ENCODE measurements at regions not wholly inside any gene's neighbourhood (a gene's known extent, or its start where the extent isn't known, plus 50 kb on each side); places are given as distances from the start of the nearest gene placed in this dataset.

- DNase-seq, result no peak
These were observed 144.2 kb downstream of the CXCL12 start for GRCh38 chr10:44240584-44241205.

- DNase-seq, result no peak
These were observed 146.7 kb downstream of the CXCL12 start for GRCh38 chr10:44238212-44238611.

- DNase-seq, result no peak
These were observed 147.4 kb downstream of the CXCL12 start for GRCh38 chr10:44237364-44238049.

GRCh38 chr10:44235363-44235762 is 149.5 kb downstream of the CXCL12 start:
- no peak for DNase-seq

- DNase-seq, result no peak
These were observed 150.4 kb downstream of the CXCL12 start for GRCh38 chr10:44234483-44234875.

DNA sequence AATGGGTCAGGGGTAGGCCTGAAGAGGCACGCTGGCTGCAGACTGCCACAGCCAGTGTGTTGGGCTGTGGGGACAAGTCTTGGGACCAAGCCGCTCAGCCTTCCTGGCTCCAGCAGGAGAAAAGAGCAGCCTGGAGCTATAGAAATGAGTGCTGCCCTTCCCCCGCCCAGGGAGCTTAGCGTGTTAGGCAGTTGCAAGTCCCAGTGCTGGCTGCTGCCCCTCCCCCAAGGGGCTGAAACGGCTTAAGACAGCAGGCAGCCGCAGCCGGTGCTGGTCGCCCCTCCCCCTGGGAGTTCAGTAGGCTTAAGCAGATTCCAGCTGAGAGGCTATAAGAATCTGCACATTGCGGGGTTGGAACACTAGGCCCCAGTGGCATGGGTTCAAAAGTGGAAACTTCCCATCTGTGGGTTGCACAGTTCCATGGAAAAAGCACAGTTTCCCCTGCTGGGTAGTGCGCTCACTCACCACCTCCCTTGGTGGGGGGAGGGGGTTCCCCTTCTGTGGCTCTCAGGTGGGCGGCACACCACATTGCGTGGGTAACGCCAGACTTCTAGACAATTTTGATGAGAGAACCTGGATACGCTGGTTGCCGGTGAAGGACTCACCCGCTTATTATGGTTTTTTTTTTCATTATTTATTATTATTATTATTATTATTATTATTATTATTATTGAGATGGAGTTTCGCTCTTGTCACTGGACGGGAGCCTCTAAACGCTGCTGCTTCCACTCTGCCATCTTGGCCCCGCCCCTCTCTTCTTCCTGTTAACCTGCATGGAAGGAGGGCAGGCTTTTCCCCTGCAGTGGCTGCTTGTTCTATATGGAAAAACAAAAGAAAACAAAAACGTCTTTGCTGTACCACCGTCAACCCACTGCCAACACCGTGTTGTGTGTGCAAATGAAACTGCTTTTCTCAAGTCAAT is 151.1 kb downstream of the CXCL12 start:
- DNase-seq, result no peak

- DNase-seq, result no peak
These were observed 167.6 kb downstream of the CXCL12 start for GRCh38 chr10:44217274-44217820.

DNA sequence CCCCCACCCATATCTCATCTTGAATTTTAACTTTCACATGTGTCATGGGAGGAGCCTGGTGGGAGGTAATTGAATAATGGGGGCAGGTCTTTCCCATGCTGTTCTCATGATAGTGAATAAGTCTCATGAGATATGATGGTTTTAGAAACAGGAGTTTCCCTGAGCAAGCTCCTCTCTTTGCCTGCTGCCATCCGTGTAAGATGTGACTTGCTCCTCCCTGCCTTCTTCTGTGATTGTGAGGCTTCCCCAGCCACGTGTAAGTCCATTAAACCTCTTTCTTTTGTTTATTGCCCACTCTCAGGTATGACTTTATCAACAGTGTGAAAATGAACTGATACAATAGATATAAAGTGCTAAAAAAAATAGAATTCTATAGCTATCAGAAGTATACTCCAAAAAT is 168.8 kb downstream of the CXCL12 start:
- DNase-seq, result no peak

DNA sequence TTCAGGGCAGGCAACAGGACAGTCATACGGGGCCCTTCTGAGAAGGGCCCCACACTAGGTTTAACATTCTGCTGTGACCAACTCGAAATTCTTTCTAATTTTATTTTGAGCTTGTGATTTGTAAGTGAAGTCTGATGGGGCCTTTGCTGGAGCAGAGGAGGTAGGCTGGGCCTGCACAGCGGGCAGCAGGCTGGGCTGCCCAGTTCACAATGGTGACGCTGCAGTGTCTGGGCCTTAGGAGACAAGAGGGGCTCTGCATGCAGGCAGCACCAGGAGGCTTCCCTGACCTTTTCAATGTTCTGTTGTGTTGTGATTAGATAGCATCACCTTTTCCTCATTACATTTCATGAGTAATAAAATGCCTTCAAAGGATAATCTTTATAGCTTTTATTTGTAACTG is 175.1 kb downstream of the CXCL12 start:
- DNase-seq, result no peak

GRCh38 chr10:44207160-44207559 is 177.7 kb downstream of the CXCL12 start:
- DNase-seq, result no peak

- no peak for DNase-seq
These were observed 178.6 kb downstream of the CXCL12 start for GRCh38 chr10:44206127-44206818.

DNA sequence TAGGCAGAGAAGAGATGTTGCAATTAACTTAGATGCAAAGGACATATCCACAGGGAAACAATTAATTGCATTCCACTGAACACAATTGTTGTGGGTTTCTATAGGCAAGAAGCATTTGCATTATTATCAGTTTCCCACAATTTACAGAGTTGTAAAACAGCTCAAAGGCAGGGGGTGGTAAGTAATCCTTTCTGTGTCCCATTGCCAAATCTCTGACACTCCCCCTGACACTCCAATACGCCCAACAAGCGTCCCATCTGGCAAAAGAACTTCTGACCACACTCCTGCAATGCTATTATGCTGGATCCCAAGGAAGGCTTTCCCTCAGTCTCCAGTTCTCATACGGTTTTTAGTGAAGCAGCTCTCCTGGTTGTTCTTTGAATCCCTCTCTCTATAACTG is 179.8 kb downstream of the CXCL12 start:
- no peak for DNase-seq

DNA sequence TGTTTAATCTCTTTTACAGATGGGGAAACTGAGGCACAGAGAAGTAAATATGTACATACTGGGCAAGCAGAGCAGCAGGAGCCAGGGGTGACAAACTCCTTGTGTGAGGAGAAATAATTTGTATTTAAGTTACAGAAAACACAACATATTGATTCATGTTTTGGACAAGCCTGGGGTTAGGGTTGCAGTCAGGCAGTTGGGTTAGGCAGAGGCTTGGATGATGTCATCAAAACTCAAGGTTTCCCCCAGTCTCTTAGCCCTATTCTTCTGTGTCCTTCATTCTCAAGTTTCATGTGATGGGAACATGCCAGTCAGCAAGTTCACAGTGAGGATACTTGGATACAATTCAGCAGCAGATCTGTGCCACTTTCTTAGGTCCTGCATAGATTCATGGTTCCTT is 181.4 kb downstream of the CXCL12 start:
- no peak for DNase-seq

- no peak for DNase-seq
These were observed 181.9 kb downstream of the CXCL12 start for GRCh38 chr10:44202952-44203351.

DNA sequence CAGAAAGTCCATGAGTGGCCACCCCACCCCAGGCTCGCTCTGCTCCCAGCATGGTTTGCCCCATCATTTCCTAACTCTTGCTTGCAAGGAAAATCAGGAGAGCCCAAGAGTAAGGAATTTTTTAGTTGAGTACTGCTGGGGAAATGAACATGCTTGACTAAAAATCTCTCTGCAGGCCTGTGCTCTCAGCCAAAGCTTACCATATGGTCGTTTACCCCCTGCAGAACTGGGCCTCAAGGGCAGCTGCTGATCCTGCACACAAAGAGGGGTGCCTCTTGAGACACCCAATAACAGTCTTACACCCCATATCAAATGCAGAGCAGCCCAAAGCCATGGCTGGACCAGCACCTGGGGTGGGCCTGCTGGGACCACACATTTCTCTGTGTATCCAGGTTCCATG is 183.2 kb downstream of the CXCL12 start:
- no peak for DNase-seq

DNA sequence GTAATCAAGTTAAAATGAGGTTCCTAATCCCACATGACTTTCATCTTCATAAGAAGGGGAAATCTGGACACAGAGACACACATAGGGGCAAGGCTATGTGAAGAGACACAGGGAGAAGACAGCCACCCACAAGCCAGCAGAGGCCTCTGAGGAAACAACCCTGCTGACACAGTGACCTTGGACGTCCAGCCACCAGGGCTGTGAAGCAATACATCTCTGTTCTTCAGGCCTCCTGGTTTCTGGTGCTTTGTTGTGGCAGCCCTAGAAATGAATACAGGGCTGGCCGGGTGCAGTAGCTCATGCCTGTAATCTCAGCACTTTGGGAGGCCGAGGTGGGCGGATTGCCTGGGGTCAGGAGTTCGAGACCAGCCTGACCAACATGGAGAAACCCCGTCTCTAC is 183.9 kb downstream of the CXCL12 start:
- no peak for DNase-seq

GRCh38 chr10:44199991-44200655 is 184.8 kb downstream of the CXCL12 start:
- no peak for DNase-seq

GRCh38 chr10:44199267-44199666 is 185.6 kb downstream of the CXCL12 start:
- DNase-seq, result no peak

- DNase-seq, result no peak
These were observed 186.2 kb downstream of the CXCL12 start for GRCh38 chr10:44198780-44199097.

- no peak for DNase-seq
These were observed 186.7 kb downstream of the CXCL12 start for GRCh38 chr10:44198096-44198779.

DNA sequence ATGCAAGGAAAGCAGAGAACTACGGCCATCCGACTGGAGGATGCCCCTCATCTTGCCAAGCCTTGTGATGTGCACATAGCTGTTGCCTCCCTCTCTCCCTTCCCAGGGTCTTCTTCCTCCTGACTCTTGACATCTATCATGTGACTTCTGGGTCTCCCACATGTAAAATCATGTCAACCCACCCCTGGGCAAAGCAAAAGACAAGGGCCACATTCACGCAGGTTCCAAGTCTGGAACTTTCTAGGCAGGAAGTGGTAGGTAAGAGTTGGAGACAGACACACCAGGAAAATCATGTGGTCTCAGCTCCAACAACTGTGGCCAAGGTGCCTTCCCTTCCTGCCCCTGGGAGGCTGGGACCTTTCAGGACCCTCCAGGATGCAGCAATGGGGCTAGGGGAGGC is 187.3 kb downstream of the CXCL12 start:
- no peak for DNase-seq

DNA sequence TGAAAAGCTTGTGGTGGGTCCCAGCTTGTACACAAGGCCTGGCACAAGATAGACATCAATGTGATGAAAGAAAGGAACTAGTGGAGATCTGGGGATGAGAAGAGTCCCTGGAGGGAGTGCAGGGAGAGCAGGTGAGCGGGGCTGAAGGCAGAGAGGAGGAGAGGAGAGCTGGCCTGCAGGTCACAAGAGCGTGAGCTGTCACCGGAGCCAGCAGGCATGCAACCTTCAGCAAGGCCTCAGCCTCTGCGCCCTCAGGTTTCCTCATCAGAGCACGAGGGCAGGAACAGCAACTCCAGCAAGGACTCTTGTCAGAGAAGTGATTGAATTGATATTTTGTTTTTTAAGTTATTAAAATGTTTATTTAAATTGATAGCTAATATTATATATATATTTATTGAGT is 188.6 kb downstream of the CXCL12 start:
- DNase-seq, result no peak
